Hematopoietic multipotent progenitor cell treated with erythropoietin and hydrocortisone succinate and interleukin-3 and kit ligand, for 6 days (in vitro differentiated cells): ENCODE measurements at regions not wholly inside any gene's neighbourhood (a gene's known extent, or its start where the extent isn't known, plus 50 kb on each side); places are given as distances from the start of the nearest gene placed in this dataset.
A peak's percentile ranks its signal among the peaks of the same experiment; 100 is the strongest.
"Not testable (repeated sequence)": the region's sequence is repeated elsewhere in the genome, so short reads cannot be mapped to it uniquely, and the experiment has no call there.

Experiments used
- DNase-seq: peaks from one replicate; pipeline ENCODE4 v3.0.0-alpha.2; 2015

- no peak for DNase-seq
Observed at GRCh38 chr12:124705545-124706138, 138.2 kb upstream of the NCOR2 start.

- DNase-seq, result no peak
Observed at GRCh38 chr12:124704619-124705018, 137.2 kb upstream of the NCOR2 start.

- DNase-seq, result no peak
Observed at GRCh38 chr12:124703856-124704255, 136.4 kb upstream of the NCOR2 start.

GRCh38 chr12:124702736-124703135 lies 135.3 kb upstream of the NCOR2 start:
- no peak for DNase-seq

- no peak for DNase-seq
Observed at GRCh38 chr12:124700810-124701592, 133.6 kb upstream of the NCOR2 start.

GRCh38 chr12:124699909-124700308 lies 132.5 kb upstream of the NCOR2 start:
- no peak for DNase-seq

- DNase-seq, result no peak
Observed at GRCh38 chr12:124698998-124699305, 131.5 kb upstream of the NCOR2 start.

GRCh38 chr12:124698211-124698997 lies 131.0 kb upstream of the NCOR2 start:
- DNase-seq, result peak; percentile 57

GRCh38 chr12:124697722-124698121 lies 130.3 kb upstream of the NCOR2 start:
- not testable (repeated sequence) for DNase-seq

GRCh38 chr12:124696693-124697476 lies 129.5 kb upstream of the NCOR2 start:
- peak; percentile 79 for DNase-seq

- DNase-seq, result no peak
Observed at GRCh38 chr12:124695861-124696260, 128.4 kb upstream of the NCOR2 start.

GRCh38 chr12:124694846-124695497 lies 127.6 kb upstream of the NCOR2 start:
- no peak for DNase-seq

GRCh38 chr12:124694250-124694649 lies 126.8 kb upstream of the NCOR2 start:
- DNase-seq, result peak; percentile 47

- no peak for DNase-seq
Observed at GRCh38 chr12:124693111-124693723, 125.8 kb upstream of the NCOR2 start.

GRCh38 chr12:124692443-124692842 lies 125.0 kb upstream of the NCOR2 start:
- DNase-seq, result no peak

GRCh38 chr12:124691429-124691828 lies 124.0 kb upstream of the NCOR2 start:
- DNase-seq, result no peak

- no peak for DNase-seq
Observed at GRCh38 chr12:124689631-124690030, 122.2 kb upstream of the NCOR2 start.

- DNase-seq, result no peak
Observed at GRCh38 chr12:124688356-124688992, 121.1 kb upstream of the NCOR2 start.

GRCh38 chr12:124687917-124688316 lies 120.5 kb upstream of the NCOR2 start:
- peak; percentile 42 for DNase-seq

- DNase-seq, result no peak
Observed at GRCh38 chr12:124687174-124687902, 119.9 kb upstream of the NCOR2 start.
